Transverse colon (tissue), 4 donors: ENCODE measurements at regions not wholly inside any gene's neighbourhood (a gene's known extent, or its start where the extent isn't known, plus 50 kb on each side); places are given as distances from the start of the nearest gene placed in this dataset.

Experiments used
- DNase-seq: peaks from one replicate; pipeline ENCODE4 v3.0.0-alpha.2; 2019
- H3K27ac ChIP-seq, 4 donors: fragments of 200-600 bp; sonication (generic); 2 replicates each; pipeline ENCODE4 v1.5.1; 2016 to 2018; ENCODE audit warnings: inconsistent platforms in 4 of 4
- H3K27me3 ChIP-seq: fragments of 200-600 bp; sonication (generic); 2 replicates; pipeline ENCODE4 v1.5.1; 2017; ENCODE audit warnings: inconsistent platforms
- H3K36me3 ChIP-seq, 4 donors: fragments of 200-600 bp; sonication (generic); 2 replicates each; pipeline ENCODE4 v1.5.1; 2017 to 2019; ENCODE audit warnings: inconsistent platforms in 4 of 4
- H3K4me1 ChIP-seq, 4 donors: fragments of 200-600 bp; sonication (generic); 2 replicates each; pipeline ENCODE4 v1.5.1; 2017 to 2020; ENCODE audit warnings: inconsistent platforms in 4 of 4
- H3K4me3 ChIP-seq, 4 donors: fragments of 200-600 bp; sonication (generic); 1 replicate in 1 of 4; 2 replicates in 3 of 4; pipeline versions ENCODE4 v1.5.1 to v1.6.1; 2017 to 2019; ENCODE audit warnings: inconsistent platforms in 4 of 4
- H3K9me3 ChIP-seq, 2 donors: fragments of 200-600 bp; sonication (generic); 2 replicates each; pipeline ENCODE4 v1.5.1; 2017 to 2019; ENCODE audit warnings: inconsistent platforms in 2 of 2
- CTCF ChIP-seq, 5 experiments: fragments of 200-600 bp in 3 of 5; fragments of 450-650 bp in 2 of 5; sonication (generic) in 3 of 5; IDR thresholded peaks; 1 replicate in 2 of 5; 2 replicates in 3 of 5; pipeline ENCODE4 v1.5.1; 2016 to 2017; ENCODE audit warnings: antibody characterized with exemption in 5 of 5, inconsistent platforms in 3 of 5, mild to moderate bottlenecking in 2 of 5, moderate library complexity in 1 of 5
- EP300 ChIP-seq: sonication (generic); formaldehyde crosslinking; IDR thresholded peaks from one replicate; pipeline ENCODE4 v1.6.1; 2017; ENCODE audit warnings: antibody characterized with exemption, low read depth
- POLR2A ChIP-seq: fragments of 450-650 bp; IDR thresholded peaks from one replicate; pipeline ENCODE4 v1.6.1; 2016; ENCODE audit warnings: antibody characterized with exemption, mild to moderate bottlenecking, moderate library complexity
- POLR2AphosphoS5 ChIP-seq, 3 donors: sonication (generic); formaldehyde crosslinking; IDR thresholded peaks; one replicate each; pipeline ENCODE4 v1.6.1; 2016; ENCODE audit warnings: antibody characterized with exemption in 3 of 3
- WGBS, 2 donors: methylation state at CpG; one replicate each; pipeline ENCODE4 v1.1.5; 2018; ENCODE audit warnings: low coverage in 1 of 2; 5-methylcytosine and 5-hydroxymethylcytosine counted together
- in situ Hi-C, 4 donors: fragments of 200-750 bp; cut with MboI; loops; one replicate each; pipeline versions ENCODE4 v1.15.0 to v1.15.1; 2017; ENCODE audit warnings: low sequenced_read_pairs in 3 of 4, low pct_ligation_motif_present in 1 of 4, low pct_unique_long_range_greater_than_20kb in 1 of 4
- intact Hi-C: fragments of 100-400 bp; cut with DNase I; formaldehyde crosslinking; loops from one replicate; pipeline ENCODE4 v1.15.1; 2023; ENCODE audit warnings: low total_unique reads

GRCh38 chr11:8802251-8802650 is 108.7 kb upstream of the AKIP1 start:
- no peak for DNase-seq
- H3K36me3 ChIP-seq: no peaks in the 10 kb centered on the region
- no peak for TF ChIP-seq CTCF (IDR thresholded peaks at IDR 0.05)
- TF ChIP-seq POLR2AphosphoS5 (IDR thresholded peaks at IDR 0.05): no peak
- TF ChIP-seq EP300: no peak
- no peak for TF ChIP-seq POLR2A
- in situ Hi-C loops (no loop called here), intact Hi-C loops (no loop called here)
- H3K4me3 ChIP-seq: no peak overlapping the region
- H3K4me1 ChIP-seq: peaks cover 0 to 56% (median 22%) of the 10 kb centered on the region in 4 donors
- 58 to 78% methylated on average over 4 to 5 of the region's 5 CpGs for WGBS, 2 donors
- no peaks in the 10 kb centered on the region for H3K27me3 ChIP-seq
- no peaks in the 10 kb centered on the region for H3K9me3 ChIP-seq
- H3K27ac ChIP-seq: peak overlapping the region; percentile 36 to 91 (median 65)

GRCh38 chr11:8803973-8804372 is 107.0 kb upstream of the AKIP1 start:
- Histone ChIP-seq H3K36me3 (no peaks in the 10 kb centered on the region), H3K27ac (peak overlapping the region; percentile 25 to 91 (median 68)), H3K27me3 (no peaks in the 10 kb centered on the region), H3K9me3 (no peaks in the 10 kb centered on the region), H3K4me1 (peaks cover 5 to 65% (median 34%) of the 10 kb centered on the region in 4 donors), H3K4me3 (no peak overlapping the region)
- TF ChIP-seq POLR2A (no peak), EP300 (no peak), CTCF (IDR thresholded peaks at IDR 0.05) (no peak), POLR2AphosphoS5 (IDR thresholded peaks at IDR 0.05) (no peak)
- DNase-seq: no peak
- in situ Hi-C loops: no loop called here
- 90% methylated on average over 6 of the region's 6 CpGs; no CpG with 5 or more reads in 1 of the 2 donors for WGBS, 2 donors
- intact Hi-C loops: no loop called here

- intact Hi-C loops: no loop called here
- H3K27me3 ChIP-seq: no peaks in the 10 kb centered on the region
- WGBS, 2 donors: 53 to 64% methylated on average over 3 of the region's 3 CpGs
- H3K4me1 ChIP-seq: peaks cover 5 to 56% (median 35%) of the 10 kb centered on the region in 4 donors
- in situ Hi-C loops: no loop called here
- no peak overlapping the region for H3K4me3 ChIP-seq
- no peak for DNase-seq
- TF ChIP-seq EP300 (no peak), CTCF (IDR thresholded peaks at IDR 0.05) (no peak), POLR2A (no peak), POLR2AphosphoS5 (IDR thresholded peaks at IDR 0.05) (no peak)
- no peaks in the 10 kb centered on the region for H3K36me3 ChIP-seq
- peak overlapping the region; percentile 47 to 91 (median 90) for H3K27ac ChIP-seq
- no peaks in the 10 kb centered on the region for H3K9me3 ChIP-seq
Observed at GRCh38 chr11:8805296-8805695, 105.7 kb upstream of the AKIP1 start.

- H3K27ac ChIP-seq: peak overlapping the region; percentile 89 to 91 (median 90)
- intact Hi-C loops: no loop called here
- H3K4me3 ChIP-seq: peak overlapping the region in 1 of 4 donors; percentile 58
- TF ChIP-seq CTCF (IDR thresholded peaks at IDR 0.05) (no peak), POLR2A (no peak), POLR2AphosphoS5 (IDR thresholded peaks at IDR 0.05) (no peak), EP300 (no peak)
- peaks cover 5 to 60% (median 40%) of the 10 kb centered on the region in 4 donors for H3K4me1 ChIP-seq
- H3K9me3 ChIP-seq: no peaks in the 10 kb centered on the region
- no peaks in the 10 kb centered on the region for H3K36me3 ChIP-seq
- 66 to 67% methylated on average over 1 to 8 of the region's 8 CpGs for WGBS, 2 donors
- H3K27me3 ChIP-seq: no peaks in the 10 kb centered on the region
- in situ Hi-C loops: no loop called here
- DNase-seq: no peak
Observed at GRCh38 chr11:8806974-8807373, 104.0 kb upstream of the AKIP1 start.
